RWPE1 (cell line): ENCODE measurements at regions not wholly inside any gene's neighbourhood (a gene's known extent, or its start where the extent isn't known, plus 50 kb on each side); places are given as distances from the start of the nearest gene placed in this dataset.

Source experiments
- CTCF ChIA-PET: fragments of 350-600 bp; sonication (Branson Sonifier 250); formaldehyde crosslinking; extraction: SDS; loops from one replicate; lab custom pipeline; 2021; lab: Yijun Ruan, JAX
- POLR2A ChIA-PET: fragments of 400-600 bp; formaldehyde crosslinking; extraction: SDS; loops from one replicate; lab custom pipeline; 2020; ENCODE audit warnings: antibody characterized with exemption; ENCODE audit not compliant: low non-redundant PET; lab: Yijun Ruan, JAX
- DNase-seq: peaks from one replicate; pipeline ENCODE4 v3.0.0; 2012; ENCODE audit warnings: low spot score
- H3K27ac ChIP-seq: fragments of 450-650 bp; 2 replicates; pipeline ENCODE4 v1.5.1; 2017
- CTCF ChIP-seq: fragments of 450-650 bp; conservative IDR thresholded peaks from 2 replicates; pipeline ENCODE4 v1.5.1; 2017; ENCODE audit warnings: low read depth, mild to moderate bottlenecking

GRCh38 chr10:69731698-69732097 is 70.0 kb upstream of the COL13A1 start:
- CTCF ChIA-PET: no interaction called here

GRCh38 chr10:69732147-69732825 is 69.4 kb upstream of the COL13A1 start:
- CTCF ChIA-PET: interaction anchor here (0.6 to 1.2 kb wide), 2 partner anchors 67 to 186 kb away, joined by 3 to 4 read pairs; no protein-coding TSS in a partner anchor
- POLR2A ChIA-PET: interaction anchor here (0.6 kb wide), 1 partner anchor 20 kb away, joined by 5 read pairs; no protein-coding TSS in a partner anchor
- no peak for TF ChIP-seq CTCF
- DNase-seq: no peak
- no peak overlapping the region for H3K27ac ChIP-seq

More at GRCh38 chr10:69731698-69732097, 70.0 kb upstream of the COL13A1 start:
- POLR2A ChIA-PET: no interaction called here
- H3K27ac ChIP-seq: no peak overlapping the region
- no peak for DNase-seq
- no peak for TF ChIP-seq CTCF

DNA sequence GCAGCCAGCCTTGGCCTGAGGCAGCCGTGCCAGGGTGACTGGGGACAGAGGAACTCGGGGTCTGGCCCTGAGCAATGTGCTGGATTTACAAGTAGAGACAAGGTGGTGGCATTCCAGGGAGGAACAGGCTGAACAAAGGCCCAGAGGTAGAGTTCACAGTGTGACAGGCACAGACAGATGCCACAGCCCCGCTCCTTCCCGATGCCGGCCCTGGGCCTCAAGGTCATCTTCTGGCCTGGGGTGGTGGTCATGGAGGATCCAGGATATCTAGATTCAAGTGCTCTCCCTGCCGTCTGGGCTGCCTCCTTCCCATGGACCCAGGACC is 68.9 kb upstream of the COL13A1 start:
- no peak for DNase-seq
- ChIA-PET CTCF (interaction anchor here (1.2 kb wide), 1 partner anchor 67 kb away, joined by 3 read pairs; no protein-coding TSS in a partner anchor), POLR2A (no interaction called here)
- TF ChIP-seq CTCF: no peak
- H3K27ac ChIP-seq: no peak overlapping the region

- H3K27ac ChIP-seq: peak overlapping the region; percentile 67
Measured at GRCh38 chr10:69733791-69734261, 67.9 kb upstream of the COL13A1 start.

GRCh38 chr10:69734416-69734796 is 67.3 kb upstream of the COL13A1 start:
- POLR2A ChIA-PET: no interaction called here
- TF ChIP-seq CTCF: no peak
- CTCF ChIA-PET: no interaction called here
- H3K27ac ChIP-seq: peak overlapping the region; percentile 67
- no peak for DNase-seq

More at GRCh38 chr10:69733791-69734261, 67.9 kb upstream of the COL13A1 start:
- TF ChIP-seq CTCF: no peak
- POLR2A ChIA-PET: no interaction called here
- CTCF ChIA-PET: interaction anchor here (0.7 to 1.2 kb wide), 2 partner anchors 12 to 66 kb away, joined by 3 to 4 read pairs; no protein-coding TSS in a partner anchor
- DNase-seq: peak; percentile 66

DNA sequence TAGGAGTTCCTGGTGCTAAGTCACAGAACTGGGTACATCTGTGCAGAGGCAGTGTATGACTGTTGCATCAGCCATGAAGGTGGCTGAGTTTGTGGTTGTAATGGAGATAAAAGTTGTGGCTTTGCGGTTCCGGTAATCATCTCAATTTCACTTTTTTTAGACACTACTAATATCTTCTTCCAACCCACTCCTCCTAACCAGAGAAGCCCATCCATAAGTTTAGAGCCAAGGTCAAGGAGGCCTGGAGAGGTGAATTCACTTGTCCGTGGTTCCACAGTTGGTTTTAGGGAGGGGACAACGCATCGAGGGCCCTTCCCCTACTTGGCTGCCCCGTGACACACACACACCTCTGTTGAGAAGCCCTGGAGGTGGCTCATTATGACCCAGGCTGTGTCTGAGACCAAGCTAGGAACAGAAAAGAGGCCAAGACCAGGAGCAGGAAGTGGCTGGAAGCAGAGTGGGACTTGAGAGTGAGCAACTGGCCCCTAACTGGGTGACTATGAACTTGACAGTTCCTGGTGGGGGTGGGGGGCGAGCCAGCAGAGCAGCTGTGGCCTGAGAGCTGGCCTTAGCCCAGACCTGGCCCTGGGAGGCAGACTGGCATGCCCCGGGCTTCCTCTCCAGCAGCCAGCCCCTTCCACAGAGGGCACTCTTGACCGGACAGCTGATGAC is 66.8 kb upstream of the COL13A1 start:
- peak overlapping the region; percentile 67 for H3K27ac ChIP-seq
- no peak for DNase-seq
- no peak for TF ChIP-seq CTCF
- ChIA-PET POLR2A (no interaction called here), CTCF (interaction anchor here (0.8 kb wide), 1 partner anchor 207 kb away, joined by 3 read pairs; no protein-coding TSS in a partner anchor)
